Nephron (organoid): ENCODE measurements at regions not wholly inside any gene's neighbourhood (a gene's known extent, or its start where the extent isn't known, plus 50 kb on each side); places are given as distances from the start of the nearest gene placed in this dataset.
A peak's percentile ranks its signal among the peaks of the same experiment; 100 is the strongest.

Experiments used
- H3K27ac Mint-ChIP-seq, 3 experiments: 2 replicates each; pipeline ENCODE4 v1.8.0; 2020; ENCODE audit warnings: mixed read lengths in 3 of 3, mild to moderate bottlenecking in 2 of 3, moderate library complexity in 1 of 3
- H3K27me3 Mint-ChIP-seq: 2 replicates; pipeline ENCODE4 v1.8.0; 2021; ENCODE audit warnings: low read depth, mild to moderate bottlenecking, moderate library complexity, mixed read lengths
- H3K36me3 Mint-ChIP-seq: 2 replicates; pipeline ENCODE4 v1.8.0; 2020; ENCODE audit warnings: low read depth, mixed read lengths
- H3K4me1 Mint-ChIP-seq: 2 replicates; pipeline ENCODE4 v1.8.0; 2020; ENCODE audit warnings: mixed read lengths
- H3K4me3 Mint-ChIP-seq, 3 experiments: 2 replicates each; pipeline ENCODE4 v1.8.0; 2020; ENCODE audit warnings: mild to moderate bottlenecking in 3 of 3, mixed read lengths in 3 of 3, moderate library complexity in 2 of 3
- H3K9me3 Mint-ChIP-seq: 2 replicates; pipeline ENCODE4 v1.8.0; 2020; ENCODE audit warnings: mixed read lengths
- TF ChIP-seq, protein P1 (sequence below), 3 experiments: fragments of 200-600 bp; sonication (generic); IDR thresholded peaks; one replicate each; pipeline ENCODE4 v1.5.0; 2021; ENCODE audit warnings: antibody characterized with exemption in 3 of 3; ENCODE audit not compliant: unreplicated experiment in 3 of 3

DNA sequence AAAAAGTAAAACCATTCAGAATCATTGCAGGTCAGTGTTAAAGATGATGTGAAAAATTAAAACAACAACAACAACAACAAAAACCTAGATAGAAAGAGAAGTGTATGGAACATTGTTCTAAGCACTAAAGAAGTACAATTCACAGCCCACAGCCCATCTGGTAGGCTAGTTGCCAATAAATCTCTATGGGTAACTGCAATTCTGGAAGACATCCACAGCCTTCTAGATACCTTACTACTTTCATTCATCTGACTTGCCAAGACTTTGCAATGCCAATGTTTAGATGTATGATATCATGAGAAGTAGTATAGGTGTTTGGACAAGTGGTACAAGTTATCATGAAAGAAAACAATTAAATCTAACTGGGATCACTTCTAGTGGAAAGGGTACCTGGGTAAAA lies 198.6 kb downstream of the VGLL3 start:
- no peak overlapping the region for H3K4me3 Mint-ChIP-seq
- H3K27me3 Mint-ChIP-seq, result no peaks in the 10 kb centered on the region
- H3K36me3 Mint-ChIP-seq, result no peaks in the 10 kb centered on the region
- TF ChIP-seq, protein P1, sequence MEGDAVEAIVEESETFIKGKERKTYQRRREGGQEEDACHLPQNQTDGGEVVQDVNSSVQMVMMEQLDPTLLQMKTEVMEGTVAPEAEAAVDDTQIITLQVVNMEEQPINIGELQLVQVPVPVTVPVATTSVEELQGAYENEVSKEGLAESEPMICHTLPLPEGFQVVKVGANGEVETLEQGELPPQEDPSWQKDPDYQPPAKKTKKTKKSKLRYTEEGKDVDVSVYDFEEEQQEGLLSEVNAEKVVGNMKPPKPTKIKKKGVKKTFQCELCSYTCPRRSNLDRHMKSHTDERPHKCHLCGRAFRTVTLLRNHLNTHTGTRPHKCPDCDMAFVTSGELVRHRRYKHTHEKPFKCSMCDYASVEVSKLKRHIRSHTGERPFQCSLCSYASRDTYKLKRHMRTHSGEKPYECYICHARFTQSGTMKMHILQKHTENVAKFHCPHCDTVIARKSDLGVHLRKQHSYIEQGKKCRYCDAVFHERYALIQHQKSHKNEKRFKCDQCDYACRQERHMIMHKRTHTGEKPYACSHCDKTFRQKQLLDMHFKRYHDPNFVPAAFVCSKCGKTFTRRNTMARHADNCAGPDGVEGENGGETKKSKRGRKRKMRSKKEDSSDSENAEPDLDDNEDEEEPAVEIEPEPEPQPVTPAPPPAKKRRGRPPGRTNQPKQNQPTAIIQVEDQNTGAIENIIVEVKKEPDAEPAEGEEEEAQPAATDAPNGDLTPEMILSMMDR (IDR thresholded peaks at IDR 0.05; ENCODE audit: unreplicated experiment in 3 of 3), result no peak
- H3K9me3 Mint-ChIP-seq, result no peaks in the 10 kb centered on the region
- no peak overlapping the region for H3K27ac Mint-ChIP-seq
- H3K4me1 Mint-ChIP-seq, result peaks cover 31% of the 10 kb centered on the region

DNA sequence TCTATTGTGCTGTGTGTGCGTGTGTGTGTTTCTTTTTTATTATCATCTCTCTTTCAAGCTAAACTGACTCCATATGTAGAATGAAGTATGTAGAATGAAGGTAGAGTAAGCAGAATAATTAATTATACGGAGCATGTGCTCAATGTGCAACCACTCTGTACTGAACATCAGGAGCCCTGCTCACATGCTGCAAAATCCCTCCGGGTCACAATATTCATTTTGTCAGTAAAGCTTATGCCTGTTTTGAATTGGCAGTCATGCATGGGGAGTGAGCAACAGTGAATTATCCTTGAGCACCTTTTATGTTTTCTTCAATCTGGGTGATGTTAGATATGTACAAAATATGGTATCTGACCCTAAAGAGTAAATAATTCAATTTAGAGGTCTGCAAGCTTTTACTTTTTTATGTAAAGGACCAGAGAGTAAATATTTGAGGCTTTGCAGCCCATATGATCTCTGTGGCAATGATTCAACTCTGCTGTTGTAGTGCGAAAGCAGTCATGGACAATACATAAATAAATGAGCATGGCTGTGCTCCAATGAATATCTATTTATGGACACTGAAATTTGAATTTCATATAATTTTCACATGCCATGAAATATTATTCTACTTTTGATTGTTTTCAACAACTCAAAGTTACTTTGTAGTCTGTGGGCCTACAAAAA lies 199.9 kb downstream of the VGLL3 start:
- Mint-ChIP-seq H3K4me1 (peaks cover 31% of the 10 kb centered on the region), H3K9me3 (no peaks in the 10 kb centered on the region), H3K27me3 (no peaks in the 10 kb centered on the region), H3K4me3 (no peak overlapping the region), H3K27ac (peak overlapping the region in 1 of 3 experiments; percentile 66), H3K36me3 (no peaks in the 10 kb centered on the region)
- TF ChIP-seq, protein P1 (IDR thresholded peaks at IDR 0.05; ENCODE audit: unreplicated experiment in 3 of 3), result no peak

DNA sequence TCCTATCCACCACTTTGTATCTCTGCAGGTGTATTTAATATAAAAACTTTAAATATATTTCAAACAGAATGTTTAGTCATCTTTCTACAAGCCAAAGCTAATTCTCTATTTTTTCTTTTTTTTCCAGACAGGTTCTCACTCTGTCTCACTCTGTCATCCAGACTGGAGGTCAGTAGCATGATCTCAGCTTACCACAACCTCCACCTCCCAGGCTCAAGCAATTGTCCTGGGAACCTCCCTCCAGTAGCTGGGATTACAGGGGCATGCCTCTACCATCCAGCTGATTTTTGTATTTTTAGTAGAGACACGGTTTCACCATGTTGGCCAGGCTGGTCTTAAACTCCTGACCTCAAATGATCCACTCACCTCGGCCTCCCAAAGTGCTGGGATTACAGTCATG lies 202.6 kb downstream of the VGLL3 start:
- TF ChIP-seq, protein P1 (IDR thresholded peaks at IDR 0.05; ENCODE audit: unreplicated experiment in 3 of 3), result no peak
- Mint-ChIP-seq H3K36me3 (no peaks in the 10 kb centered on the region), H3K27ac (no peak overlapping the region), H3K4me3 (no peak overlapping the region), H3K27me3 (no peaks in the 10 kb centered on the region), H3K9me3 (no peaks in the 10 kb centered on the region), H3K4me1 (peaks cover 21% of the 10 kb centered on the region)

GRCh38 chr3:86787091-86787490 lies 203.9 kb downstream of the VGLL3 start:
- Mint-ChIP-seq H3K27ac (no peak overlapping the region), H3K4me1 (peaks cover 26% of the 10 kb centered on the region), H3K4me3 (no peak overlapping the region), H3K36me3 (no peaks in the 10 kb centered on the region), H3K9me3 (no peaks in the 10 kb centered on the region), H3K27me3 (no peaks in the 10 kb centered on the region)
- TF ChIP-seq, protein P1 (IDR thresholded peaks at IDR 0.05; ENCODE audit: unreplicated experiment in 3 of 3), result no peak

GRCh38 chr3:86785386-86785785 lies 205.6 kb downstream of the VGLL3 start:
- Mint-ChIP-seq H3K9me3 (no peaks in the 10 kb centered on the region), H3K27ac (no peak overlapping the region), H3K36me3 (no peaks in the 10 kb centered on the region), H3K27me3 (no peaks in the 10 kb centered on the region), H3K4me3 (no peak overlapping the region), H3K4me1 (peaks cover 13% of the 10 kb centered on the region)
- TF ChIP-seq, protein P1 (IDR thresholded peaks at IDR 0.05; ENCODE audit: unreplicated experiment in 3 of 3), result peak; percentile 31 to 48 (median 38)

DNA sequence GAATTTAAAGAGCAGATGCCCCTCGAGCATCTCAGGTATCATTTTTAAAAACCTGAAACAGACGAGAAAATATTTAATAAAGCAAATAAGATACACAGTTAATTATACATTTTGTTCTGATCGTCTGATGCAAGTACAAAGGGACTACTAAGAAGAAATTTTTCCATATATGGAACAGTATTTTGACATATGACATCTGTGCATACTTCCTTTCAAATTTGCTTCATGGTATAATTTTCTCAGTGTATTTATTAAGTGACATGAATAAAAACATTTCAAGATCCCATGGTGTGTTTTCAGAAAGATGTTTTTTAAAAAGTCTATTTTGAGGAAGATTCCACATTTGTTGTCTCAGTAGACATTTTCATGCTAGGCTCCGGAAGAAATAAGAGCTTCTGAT lies 208.1 kb downstream of the VGLL3 start:
- H3K4me3 Mint-ChIP-seq, result no peak overlapping the region
- TF ChIP-seq, protein P1 (IDR thresholded peaks at IDR 0.05; ENCODE audit: unreplicated experiment in 3 of 3), result no peak
- H3K27me3 Mint-ChIP-seq, result no peaks in the 10 kb centered on the region
- peaks cover 13% of the 10 kb centered on the region for H3K4me1 Mint-ChIP-seq
- no peaks in the 10 kb centered on the region for H3K9me3 Mint-ChIP-seq
- peak overlapping the region in 2 of 3 experiments; percentile 0 to 16 for H3K27ac Mint-ChIP-seq
- H3K36me3 Mint-ChIP-seq, result no peaks in the 10 kb centered on the region
